HEK293T (cell line): ENCODE measurements at regions not wholly inside any gene's neighbourhood (a gene's known extent, or its start where the extent isn't known, plus 50 kb on each side); places are given as distances from the start of the nearest gene placed in this dataset.
A peak's percentile ranks its signal among the peaks of the same experiment; 100 is the strongest.

Source experiments
- CTCF ChIA-PET: fragments of 350-600 bp; formaldehyde crosslinking; extraction: SDS; loops from one replicate; lab custom pipeline; 2021; ENCODE audit warnings: antibody characterized with exemption, inconsistent platforms; lab: Yijun Ruan, JAX
- POLR2A ChIA-PET: fragments of 350-600 bp; formaldehyde crosslinking; extraction: SDS; loops from one replicate; lab custom pipeline; 2020; ENCODE audit warnings: antibody characterized with exemption, inconsistent platforms; lab: Yijun Ruan, JAX
- DNase-seq: peaks from one replicate; pipeline ENCODE4 v3.0.0; 2012; ENCODE audit warnings: mixed read lengths; ENCODE audit errors: extremely low spot score
- ARNT ChIP-seq: fragments of 450-650 bp; IDR thresholded peaks from 2 replicates; pipeline ENCODE4 v1.6.1; 2017; ENCODE audit warnings: mild to moderate bottlenecking
- BHLHE40 ChIP-seq: fragments of 450-650 bp; IDR thresholded peaks from 2 replicates; pipeline ENCODE4 v1.6.1; 2016; ENCODE audit warnings: mild to moderate bottlenecking, moderate library complexity, borderline replicate concordance
- CTBP1 ChIP-seq: fragments of 450-650 bp; IDR thresholded peaks from 2 replicates; pipeline ENCODE4 v1.6.1; 2016; ENCODE audit warnings: borderline replicate concordance
- ELF4 ChIP-seq: fragments of 450-650 bp; IDR thresholded peaks from 2 replicates; pipeline ENCODE4 v1.6.1; 2017; ENCODE audit warnings: antibody characterized with exemption
- FOXA1 ChIP-seq: fragments of 450-650 bp; IDR thresholded peaks from 2 replicates; pipeline ENCODE4 v1.6.1; 2016; ENCODE audit warnings: mild to moderate bottlenecking
- FOXK2 ChIP-seq: fragments of 450-650 bp; IDR thresholded peaks from 2 replicates; pipeline ENCODE4 v1.6.1; 2016; ENCODE audit warnings: mild to moderate bottlenecking
- FOXM1 ChIP-seq: fragments of 450-650 bp; IDR thresholded peaks from 2 replicates; pipeline ENCODE4 v1.6.1; 2017; ENCODE audit warnings: mild to moderate bottlenecking, borderline replicate concordance
- HDGF ChIP-seq: fragments of 450-650 bp; IDR thresholded peaks from 2 replicates; pipeline ENCODE4 v1.6.1; 2017; ENCODE audit warnings: antibody characterized with exemption, borderline replicate concordance
- L3MBTL2 ChIP-seq: fragments of 450-650 bp; conservative IDR thresholded peaks from 2 replicates; pipeline ENCODE4 v1.6.1; 2016; ENCODE audit warnings: mild to moderate bottlenecking
- LEF1 ChIP-seq: fragments of 450-650 bp; IDR thresholded peaks from 2 replicates; pipeline ENCODE4 v1.6.1; 2017; ENCODE audit warnings: mild to moderate bottlenecking, borderline replicate concordance
- NFRKB ChIP-seq: fragments of 450-650 bp; IDR thresholded peaks from 2 replicates; pipeline ENCODE4 v1.6.1; 2016; ENCODE audit warnings: mild to moderate bottlenecking, moderate library complexity
- SP1 ChIP-seq: fragments of 450-650 bp; IDR thresholded peaks from 2 replicates; pipeline ENCODE4 v1.6.1; 2017
- SUZ12 ChIP-seq: fragments of 450-650 bp; IDR thresholded peaks from 2 replicates; pipeline ENCODE4 v1.6.1; 2016; ENCODE audit warnings: mild to moderate bottlenecking
- TARDBP ChIP-seq: fragments of 450-650 bp; IDR thresholded peaks from 2 replicates; pipeline ENCODE4 v1.6.1; 2016
- ZNF384 ChIP-seq: fragments of 450-650 bp; IDR thresholded peaks from 2 replicates; pipeline ENCODE4 v1.6.1; 2016
- TF ChIP-seq, protein P1 (sequence below): fragments of 450-650 bp; IDR thresholded peaks from 2 replicates; pipeline ENCODE4 v1.6.1; 2016

DNA sequence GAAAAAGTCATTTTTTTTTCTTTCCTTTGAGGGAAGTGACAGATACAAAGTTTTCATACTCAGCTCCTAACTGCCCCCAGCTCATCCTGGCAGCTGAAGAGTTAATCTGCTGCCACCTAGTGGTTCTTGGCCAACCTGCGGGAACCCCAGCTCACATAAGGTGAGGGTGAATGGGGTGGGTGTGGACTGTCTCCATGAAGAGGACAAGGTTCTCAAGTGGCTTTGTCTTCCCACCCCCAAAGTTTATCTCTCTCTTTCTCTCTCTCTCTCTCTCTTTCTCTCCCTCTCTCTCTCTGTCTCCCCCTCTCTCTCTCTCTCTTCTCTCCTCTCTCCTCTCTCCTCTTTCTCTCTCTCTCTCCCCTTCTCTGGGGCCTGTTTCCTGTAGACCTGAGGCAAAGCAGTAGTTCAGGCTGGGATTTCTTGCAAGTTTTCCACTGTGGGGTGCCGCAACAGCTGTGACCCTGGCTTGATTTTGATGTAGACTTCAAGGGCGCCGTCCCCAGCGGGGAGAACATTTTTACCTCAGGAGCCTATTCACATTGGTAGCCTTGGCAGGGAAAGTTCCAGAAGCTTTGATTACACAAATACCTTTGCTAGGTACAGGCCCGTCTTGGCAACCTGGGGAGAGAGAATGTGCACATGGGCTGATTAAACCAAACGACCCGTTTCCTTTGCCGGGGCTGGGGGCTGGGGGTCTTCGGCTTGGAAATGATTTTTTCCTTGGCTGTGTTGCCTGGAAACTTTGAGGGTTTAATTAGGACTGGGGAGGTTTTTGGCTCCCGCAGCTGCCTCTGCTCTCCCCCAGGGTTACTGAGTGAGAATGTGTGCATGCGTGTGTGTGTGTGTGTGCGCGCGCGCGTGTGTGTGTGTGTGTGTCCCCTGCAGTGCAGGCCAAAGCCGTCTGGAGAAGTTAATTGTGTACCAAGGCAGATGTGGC is 135.9 kb downstream of the TM2D1 start:
- CTCF ChIA-PET: interaction anchor here (0.6 to 1.5 kb wide), 17 partner anchors 11 to 740 kb away, joined by 3 to 5 read pairs (median 3); no protein-coding TSS in a partner anchor
- POLR2A ChIA-PET: interaction anchor here (1.5 kb wide), 1 partner anchor 539 kb away, joined by 3 read pairs; no protein-coding TSS in a partner anchor

DNA sequence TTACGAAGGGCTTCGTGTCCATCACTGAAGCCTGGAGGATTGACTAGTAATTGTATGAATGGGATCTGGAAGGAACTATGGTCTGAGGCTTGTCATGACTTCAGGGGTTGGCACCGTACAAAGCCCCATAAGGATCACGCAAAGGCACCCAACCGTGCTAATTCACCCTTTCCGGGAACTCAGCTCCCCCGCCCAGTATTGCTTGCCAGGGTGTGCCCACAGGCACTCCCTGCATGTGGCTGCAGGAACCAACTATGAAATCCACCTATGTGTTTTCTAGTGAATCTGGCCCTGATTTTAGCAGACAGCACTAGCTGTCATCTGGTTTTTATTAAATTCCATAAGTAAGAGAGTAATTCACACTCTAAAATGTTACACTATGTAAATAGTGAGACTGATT is 139.2 kb downstream of the TM2D1 start:
- DNase-seq: no peak
- POLR2A ChIA-PET: interaction anchor here (1.6 kb wide), 1 partner anchor 10 kb away, joined by 4 read pairs; no protein-coding TSS in a partner anchor
- CTCF ChIA-PET: no interaction called here
- TF ChIP-seq, protein P1, sequence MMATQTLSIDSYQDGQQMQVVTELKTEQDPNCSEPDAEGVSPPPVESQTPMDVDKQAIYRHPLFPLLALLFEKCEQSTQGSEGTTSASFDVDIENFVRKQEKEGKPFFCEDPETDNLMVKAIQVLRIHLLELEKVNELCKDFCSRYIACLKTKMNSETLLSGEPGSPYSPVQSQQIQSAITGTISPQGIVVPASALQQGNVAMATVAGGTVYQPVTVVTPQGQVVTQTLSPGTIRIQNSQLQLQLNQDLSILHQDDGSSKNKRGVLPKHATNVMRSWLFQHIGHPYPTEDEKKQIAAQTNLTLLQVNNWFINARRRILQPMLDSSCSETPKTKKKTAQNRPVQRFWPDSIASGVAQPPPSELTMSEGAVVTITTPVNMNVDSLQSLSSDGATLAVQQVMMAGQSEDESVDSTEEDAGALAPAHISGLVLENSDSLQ: no peak

More for the DNA sequence above, 135.9 kb downstream of the TM2D1 start:
- TF ChIP-seq BHLHE40: no peak
- no peak for TF ChIP-seq ZNF384
- TF ChIP-seq SUZ12: no peak
- no peak for TF ChIP-seq ELF4
- TF ChIP-seq, protein P1: no peak
- no peak for TF ChIP-seq ARNT
- no peak for TF ChIP-seq NFRKB
- no peak for TF ChIP-seq SP1
- peak; percentile 87 for DNase-seq

DNA sequence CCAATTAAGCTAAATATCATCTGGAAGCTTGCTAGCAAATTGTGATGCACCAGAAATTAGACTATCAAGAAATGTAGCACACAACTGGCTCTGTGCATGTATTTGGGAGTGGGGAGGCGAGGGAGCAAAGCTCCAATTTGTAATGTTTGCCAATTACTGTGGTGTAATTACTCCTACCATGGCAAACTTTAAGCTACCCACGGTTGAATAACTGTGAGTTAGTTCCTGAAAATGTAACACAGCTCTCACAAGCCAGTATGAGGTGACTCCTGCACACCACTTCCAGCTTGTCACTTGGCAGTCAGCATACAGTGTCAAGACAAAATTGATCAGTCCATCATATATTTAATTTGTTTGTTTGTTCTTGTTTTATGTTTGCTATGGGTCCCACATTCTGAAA is 141.2 kb downstream of the TM2D1 start:
- POLR2A ChIA-PET: no interaction called here
- no peak for DNase-seq
- TF ChIP-seq NFRKB (no peak), FOXK2 (no peak), ZNF384 (no peak), FOXM1 (no peak), ELF4 (no peak), FOXA1 (no peak), LEF1 (no peak), BHLHE40 (no peak), SP1 (no peak), ARNT (no peak)
- TF ChIP-seq, protein P1: no peak
- CTCF ChIA-PET: no interaction called here

DNA sequence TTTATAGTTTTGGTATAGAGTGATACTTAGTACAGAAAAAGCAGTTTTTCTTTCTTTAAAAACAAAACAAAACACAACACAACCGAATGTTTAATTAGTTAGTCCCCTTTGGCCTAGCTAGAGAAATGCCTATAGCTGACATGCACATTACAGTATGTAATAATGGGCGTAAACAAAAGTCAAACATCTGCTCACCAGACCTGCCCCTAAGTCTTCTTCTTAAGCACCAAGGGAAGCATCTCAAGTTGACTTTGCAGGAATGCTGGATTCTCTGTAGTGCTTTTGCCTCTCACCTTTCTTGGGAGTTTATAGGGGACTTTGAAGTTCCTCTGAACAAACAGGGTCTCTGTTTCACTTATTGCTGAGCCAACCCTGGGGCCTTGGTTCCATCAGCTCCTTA is 143.7 kb downstream of the TM2D1 start:
- ChIA-PET POLR2A (no interaction called here), CTCF (no interaction called here)
- DNase-seq: no peak
- TF ChIP-seq FOXM1 (no peak), ARNT (no peak), BHLHE40 (no peak), TARDBP (no peak), ZNF384 (no peak)

DNA sequence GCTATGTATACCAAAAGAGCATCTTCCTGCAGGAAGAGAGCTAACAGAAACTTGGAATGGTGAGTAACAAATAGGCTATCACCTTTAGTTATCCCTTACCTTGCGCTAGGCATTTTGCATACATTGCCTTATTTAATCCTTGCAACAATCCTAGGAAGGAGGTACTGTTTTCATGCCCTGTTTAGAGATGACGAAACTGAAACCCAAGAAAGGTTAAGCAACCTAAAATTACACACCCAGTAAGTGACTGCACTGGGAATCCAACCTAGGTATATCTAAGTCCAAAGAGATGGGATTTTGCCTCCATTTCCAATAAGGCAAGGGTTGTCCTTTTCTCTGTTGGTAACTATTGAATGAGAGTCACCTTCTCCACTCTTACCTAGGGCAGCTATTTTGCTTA is 144.5 kb downstream of the TM2D1 start:
- CTCF ChIA-PET: no interaction called here
- POLR2A ChIA-PET: no interaction called here
- DNase-seq: no peak
- TF ChIP-seq, protein P1: no peak
- no peak for TF ChIP-seq LEF1
- TF ChIP-seq L3MBTL2: no peak
- no peak for TF ChIP-seq SP1
- TF ChIP-seq FOXK2: no peak
- no peak for TF ChIP-seq ARNT
- TF ChIP-seq FOXA1: no peak
- TF ChIP-seq FOXM1: no peak
- no peak for TF ChIP-seq HDGF
- TF ChIP-seq SUZ12: no peak
- TF ChIP-seq ZNF384: no peak
- no peak for TF ChIP-seq ELF4
- no peak for TF ChIP-seq NFRKB
- no peak for TF ChIP-seq TARDBP
- TF ChIP-seq CTBP1: no peak
- TF ChIP-seq BHLHE40: no peak

DNA sequence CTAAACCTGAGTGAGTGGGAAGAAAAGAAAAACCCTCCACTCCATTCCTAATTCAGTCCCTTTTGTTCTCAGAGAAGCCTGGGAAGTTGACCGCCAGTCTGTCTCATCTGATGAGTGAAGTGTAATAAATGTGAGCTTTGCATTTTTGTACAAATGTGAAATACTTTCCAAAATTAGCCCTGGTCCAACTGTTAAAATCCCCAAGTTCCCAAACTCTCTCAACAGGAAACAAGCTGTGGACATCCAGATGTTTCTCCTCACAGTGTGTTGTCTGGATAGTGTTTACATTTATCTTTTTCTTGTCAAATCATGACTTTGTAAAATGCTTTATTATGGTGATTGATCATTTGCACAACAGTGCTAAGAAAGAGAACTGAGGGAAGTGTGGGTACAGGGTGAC is 145.1 kb downstream of the TM2D1 start:
- POLR2A ChIA-PET: no interaction called here
- DNase-seq: no peak
- CTCF ChIA-PET: no interaction called here
- TF ChIP-seq HDGF (no peak), ELF4 (no peak), FOXK2 (no peak)
